Astrocyte of the cerebellum (primary cell): ENCODE measurements at regions not wholly inside any gene's neighbourhood (a gene's known extent, or its start where the extent isn't known, plus 50 kb on each side); places are given as distances from the start of the nearest gene placed in this dataset.

ENCODE experiments used
- DNase-seq: peaks from one replicate; pipeline ENCODE4 v3.0.0-alpha.2; 2011; ENCODE audit warnings: low read depth
- H3K4me3 ChIP-seq: 2 replicates; pipeline ENCODE4 v1.5.1; 2011; ENCODE audit warnings: mild to moderate bottlenecking, low read depth, low read length, moderate library complexity
- in situ Hi-C: cut with HindIII; loops from 2 replicates; pipeline ENCODE4 v1.10.0; 2017; ENCODE audit warnings: low sequenced_read_pairs
- TF ChIP-seq, protein P1 (sequence below): IDR thresholded peaks from 2 replicates; pipeline ENCODE4 v1.5.1; 2012; ENCODE audit warnings: low read length, low read depth, moderate library complexity, mild to moderate bottlenecking; ENCODE audit errors: missing control alignments

DNA sequence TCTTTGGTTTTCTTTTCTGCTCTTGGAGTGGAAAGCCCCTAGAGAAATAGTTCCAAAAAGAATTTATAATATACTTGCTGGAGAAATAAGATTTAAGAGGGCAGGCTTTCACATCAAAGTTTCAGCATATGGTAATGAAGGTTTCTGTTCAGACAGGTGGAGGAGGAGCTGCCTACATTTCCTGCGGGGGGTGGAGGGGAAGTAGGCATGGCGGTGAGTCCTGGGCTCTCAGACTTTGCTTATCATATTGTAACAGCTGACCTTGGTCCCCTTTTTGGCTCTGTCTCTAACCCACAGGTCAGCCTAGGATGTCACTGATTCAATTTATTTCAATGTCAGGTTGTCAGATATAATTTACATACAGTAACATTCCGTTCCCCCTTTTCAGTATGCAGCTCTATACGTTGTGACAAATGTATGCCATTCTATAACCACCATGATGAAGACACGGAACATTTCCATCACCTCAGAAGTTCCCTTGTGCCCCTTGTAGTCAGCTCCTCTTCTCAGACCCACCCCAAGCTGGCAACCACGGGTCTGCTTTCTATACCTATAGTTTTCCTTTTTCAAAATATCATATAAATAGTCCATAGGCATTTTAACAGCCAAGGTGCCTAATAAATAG is 77.6 kb upstream of the GGTLC1 start:
- in situ Hi-C loops, result no loop called here
- no peak overlapping the region for H3K4me3 ChIP-seq
- TF ChIP-seq, protein P1, sequence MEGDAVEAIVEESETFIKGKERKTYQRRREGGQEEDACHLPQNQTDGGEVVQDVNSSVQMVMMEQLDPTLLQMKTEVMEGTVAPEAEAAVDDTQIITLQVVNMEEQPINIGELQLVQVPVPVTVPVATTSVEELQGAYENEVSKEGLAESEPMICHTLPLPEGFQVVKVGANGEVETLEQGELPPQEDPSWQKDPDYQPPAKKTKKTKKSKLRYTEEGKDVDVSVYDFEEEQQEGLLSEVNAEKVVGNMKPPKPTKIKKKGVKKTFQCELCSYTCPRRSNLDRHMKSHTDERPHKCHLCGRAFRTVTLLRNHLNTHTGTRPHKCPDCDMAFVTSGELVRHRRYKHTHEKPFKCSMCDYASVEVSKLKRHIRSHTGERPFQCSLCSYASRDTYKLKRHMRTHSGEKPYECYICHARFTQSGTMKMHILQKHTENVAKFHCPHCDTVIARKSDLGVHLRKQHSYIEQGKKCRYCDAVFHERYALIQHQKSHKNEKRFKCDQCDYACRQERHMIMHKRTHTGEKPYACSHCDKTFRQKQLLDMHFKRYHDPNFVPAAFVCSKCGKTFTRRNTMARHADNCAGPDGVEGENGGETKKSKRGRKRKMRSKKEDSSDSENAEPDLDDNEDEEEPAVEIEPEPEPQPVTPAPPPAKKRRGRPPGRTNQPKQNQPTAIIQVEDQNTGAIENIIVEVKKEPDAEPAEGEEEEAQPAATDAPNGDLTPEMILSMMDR, result no peak
- no peak for DNase-seq

DNA sequence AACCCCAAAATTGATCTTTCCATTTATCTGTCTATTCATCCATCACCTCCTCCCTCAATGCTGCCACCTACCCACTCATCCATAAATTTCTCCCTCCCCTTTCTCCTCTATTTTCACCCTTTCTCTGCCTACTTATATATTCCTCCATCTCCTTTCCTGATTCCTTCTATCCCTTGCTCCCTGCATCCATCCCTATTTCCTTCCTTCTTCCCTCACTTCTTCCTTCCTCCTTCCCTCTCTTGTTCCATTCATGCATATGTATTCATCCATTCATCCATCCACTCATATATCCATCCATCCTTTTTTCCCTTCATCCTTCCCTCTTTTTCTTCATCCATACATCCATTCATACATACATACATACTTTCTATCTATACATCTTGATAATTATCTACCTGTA is 76.3 kb upstream of the GGTLC1 start:
- in situ Hi-C loops, result no loop called here
- TF ChIP-seq, protein P1, result no peak
- no peak for DNase-seq
- H3K4me3 ChIP-seq, result no peak overlapping the region

DNA sequence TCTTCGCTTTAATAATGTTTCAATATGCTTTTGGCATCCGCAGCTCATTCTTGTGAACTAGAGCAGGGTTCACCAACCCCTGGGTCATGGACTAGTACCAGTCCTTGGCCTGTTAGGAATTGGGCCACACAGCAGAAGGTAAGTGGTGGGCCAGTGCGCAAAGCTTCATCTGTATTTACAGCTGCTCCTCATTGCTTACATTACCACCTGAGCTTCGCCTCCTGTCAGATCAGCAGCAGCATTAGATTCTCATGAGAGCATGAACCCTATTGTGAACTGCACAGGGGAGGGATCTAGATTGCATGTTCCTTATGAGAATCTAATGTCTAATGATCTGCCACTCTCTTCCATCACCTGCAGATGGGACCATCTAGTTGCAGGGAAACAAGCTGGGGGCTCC is 75.5 kb upstream of the GGTLC1 start:
- DNase-seq, result no peak
- H3K4me3 ChIP-seq, result no peak overlapping the region
- in situ Hi-C loops, result no loop called here
- TF ChIP-seq, protein P1, result no peak

DNA sequence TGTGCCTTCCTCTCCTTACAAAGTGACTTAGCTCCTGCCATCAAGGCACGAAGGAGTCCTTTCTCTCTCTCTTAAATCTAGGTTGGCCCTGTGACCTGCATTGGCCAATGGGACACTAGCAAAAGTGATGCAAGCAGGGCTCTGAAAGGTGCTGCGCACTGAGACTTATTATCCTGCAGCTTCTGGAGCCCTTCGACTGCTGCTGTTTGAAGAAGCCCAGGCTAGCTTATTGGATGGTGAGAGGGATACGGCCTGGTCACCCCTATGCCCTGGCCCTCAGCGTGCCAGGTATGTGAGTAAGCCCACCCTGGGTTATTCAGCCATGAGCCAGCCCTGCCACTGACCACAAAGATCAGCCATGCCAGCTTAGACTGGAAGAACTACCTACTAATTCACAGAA is 74.5 kb upstream of the GGTLC1 start:
- no peak overlapping the region for H3K4me3 ChIP-seq
- DNase-seq, result no peak
- in situ Hi-C loops, result no loop called here
- TF ChIP-seq, protein P1, result no peak

DNA sequence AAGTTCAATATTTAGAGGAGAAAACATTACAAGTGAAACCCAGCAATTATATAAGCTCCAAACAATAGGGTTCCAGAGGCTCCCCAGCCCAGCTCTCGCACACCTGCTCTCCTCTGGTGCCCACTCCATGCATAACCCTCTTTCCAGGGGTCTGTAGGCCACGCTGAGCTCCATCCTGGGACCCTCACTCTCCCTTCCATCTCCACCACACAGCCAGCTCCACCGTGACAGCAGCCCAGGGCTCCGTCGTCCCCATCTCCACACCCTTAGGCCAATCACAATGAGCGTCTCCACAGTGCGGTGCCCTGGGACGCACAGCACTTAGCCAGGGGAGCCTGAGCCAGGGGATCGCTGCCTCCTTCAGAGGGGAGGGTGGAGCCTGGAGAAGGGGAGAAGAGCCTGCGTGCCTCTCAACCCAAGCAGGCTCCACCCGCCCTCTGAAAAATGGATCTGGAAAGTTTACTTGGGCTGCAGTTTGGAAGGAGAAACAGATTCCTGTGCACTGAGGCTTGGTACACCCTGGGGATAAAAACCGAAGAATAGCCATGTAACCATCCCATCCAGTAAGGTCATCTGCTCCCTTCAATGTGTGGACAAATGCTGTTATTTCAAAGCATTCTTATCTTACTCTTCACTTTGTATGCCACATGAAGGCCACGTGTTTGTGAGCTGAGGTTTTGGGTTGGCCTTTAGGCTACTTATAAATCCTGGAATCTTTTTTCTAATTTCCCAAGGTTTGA is 72.4 kb upstream of the GGTLC1 start:
- in situ Hi-C loops, result no loop called here
- no peak overlapping the region for H3K4me3 ChIP-seq
- DNase-seq, result no peak
- TF ChIP-seq, protein P1, result no peak

DNA sequence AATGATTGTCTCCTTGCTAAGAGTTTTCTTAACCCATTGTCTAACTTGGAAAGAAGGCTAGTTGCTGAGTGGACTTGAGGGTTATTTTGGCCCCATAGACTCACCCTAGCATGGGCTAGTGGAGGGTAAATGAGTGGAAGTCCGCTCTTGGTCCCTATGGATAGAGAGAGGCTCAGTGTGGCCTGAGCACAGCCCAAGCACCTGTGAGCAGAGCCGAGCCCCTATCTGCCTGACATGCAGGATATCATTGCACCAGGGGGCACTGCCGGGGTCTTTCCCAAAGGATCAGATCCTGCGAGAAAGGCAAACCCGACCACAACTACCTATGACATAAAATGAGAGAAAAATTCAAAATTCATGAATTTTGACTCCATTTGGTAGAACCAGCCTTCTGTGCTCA is 70.6 kb upstream of the GGTLC1 start:
- in situ Hi-C loops, result no loop called here
- DNase-seq, result no peak
- no peak overlapping the region for H3K4me3 ChIP-seq
- TF ChIP-seq, protein P1, result no peak
